ENCODE measurements at regions not wholly inside any gene's neighbourhood (a gene's known extent, or its start where the extent isn't known, plus 50 kb on each side); places are given as distances from the start of the nearest gene placed in this dataset.

GRCh38 chr13:75076476-75076875 lies 405.5 kb downstream of the TBC1D4 start:
- no peak for TF ChIP-seq CTCF (optimal IDR thresholded peaks at IDR 0.05 in 1 of 3, IDR thresholded peaks at IDR 0.05 in 1 of 3, conservative IDR thresholded peaks at IDR 0.05 in 1 of 3; ENCODE audit: extremely low read depth in 1 of 3, insufficient read depth in 2 of 3, low read length in 3 of 3)
- TF ChIP-seq EZH2 (IDR thresholded peaks at IDR 0.05; ENCODE audit: low read length), result no peak
